Kidney (tissue), 13 donors: ENCODE measurements at regions not wholly inside any gene's neighbourhood (a gene's known extent, or its start where the extent isn't known, plus 50 kb on each side); places are given as distances from the start of the nearest gene placed in this dataset.

Experiments used
- DNase-seq, 5 donors: peaks; one replicate each; pipeline ENCODE4 v3.0.0-alpha.2; 2013 to 2020
- FAIRE-seq: peaks from 2 replicates; lab custom pipeline; 2012; peaks lifted over from hg19 to GRCh38; lab: Jason Lieb, UNC
- H3K27ac ChIP-seq, 2 donors: one replicate each; pipeline ENCODE4 v1.7.0; 2013; ENCODE audit warnings: low read depth in 2 of 2, low read length in 2 of 2, inconsistent platforms in 1 of 2
- H3K27me3 ChIP-seq: one replicate; pipeline ENCODE4 v1.7.1; 2013; ENCODE audit warnings: low read length, inconsistent platforms; ENCODE audit not compliant: control insufficient read depth, insufficient read depth
- H3K36me3 ChIP-seq, 3 donors: one replicate each; pipeline versions ENCODE4 v1.7.0 to v1.7.1; 2013; ENCODE audit warnings: low read length in 3 of 3, control low read depth in 1 of 3, inconsistent platforms in 1 of 3; ENCODE audit not compliant: insufficient read depth in 3 of 3, control insufficient read depth in 2 of 3
- H3K4me1 ChIP-seq, 3 donors: one replicate each; pipeline versions ENCODE4 v1.7.0 to v1.7.1; 2013; ENCODE audit warnings: low read length in 3 of 3, inconsistent platforms in 1 of 3, low read depth in 1 of 3; ENCODE audit not compliant: control insufficient read depth in 2 of 3, insufficient read depth in 2 of 3
- H3K4me3 ChIP-seq, 3 donors: one replicate each; pipeline versions ENCODE4 v1.7.0 to v1.8.1; 2013; ENCODE audit warnings: low read length in 3 of 3, control low read depth in 1 of 3, inconsistent platforms in 1 of 3
- H3K9ac ChIP-seq, 3 donors: one replicate each; pipeline versions ENCODE4 v1.7.0 to v1.7.1; 2013; ENCODE audit warnings: low read length in 3 of 3, control low read depth in 1 of 3, inconsistent platforms in 1 of 3
- H3K9me3 ChIP-seq, 3 donors: one replicate each; pipeline versions ENCODE4 v1.7.0 to v1.7.1; 2013; ENCODE audit warnings: low read length in 3 of 3, control low read depth in 1 of 3, inconsistent platforms in 1 of 3; ENCODE audit not compliant: control insufficient read depth in 2 of 3, insufficient read depth in 1 of 3
- CTCF ChIP-seq: IDR thresholded peaks from 3 replicates; pipeline ENCODE4 v1.5.1; 2012; ENCODE audit warnings: mild to moderate bottlenecking, moderate library complexity, borderline replicate concordance; ENCODE audit not compliant: insufficient read depth; ENCODE audit errors: extremely low read depth
- intact Hi-C: fragments of 100-400 bp; cut with DNase I; formaldehyde crosslinking; loops from one replicate; pipeline ENCODE4 v1.11.1; 2022
- donor health status: control.
- donor health status: control.
- donor health status: control.
- donor health status: control.
- donor health status: control.
- donor health status: DM: yes; HTN: yes; CAD: no.
- donor health status: Normal renal cell carcinoma (clear cell type).

- no peak for TF ChIP-seq CTCF
Observed at GRCh38 chr1:22237433-22238093, 94.7 kb upstream of the WNT4 start.

GRCh38 chr1:22238356-22239224 lies 95.7 kb upstream of the WNT4 start:
- H3K4me3 ChIP-seq = no peak overlapping the region
- no peaks in the 10 kb centered on the region for H3K27me3 ChIP-seq
- no peaks in the 10 kb centered on the region for H3K36me3 ChIP-seq
- no peak for TF ChIP-seq CTCF
- FAIRE-seq = no peak
- H3K27ac ChIP-seq = no peak overlapping the region
- H3K9ac ChIP-seq = no peak overlapping the region
- H3K4me1 ChIP-seq = no peaks in the 10 kb centered on the region
- DNase-seq = no peak
- no peaks in the 10 kb centered on the region for H3K9me3 ChIP-seq
- intact Hi-C loops = no loop called here

More at GRCh38 chr1:22237433-22238093, 94.7 kb upstream of the WNT4 start:
- Histone ChIP-seq H3K4me3 (no peak overlapping the region), H3K36me3 (no peaks in the 10 kb centered on the region), H3K9ac (no peak overlapping the region), H3K4me1 (no peaks in the 10 kb centered on the region), H3K27ac (no peak overlapping the region), H3K27me3 (no peaks in the 10 kb centered on the region), H3K9me3 (no peaks in the 10 kb centered on the region)
- DNase-seq (no peak), FAIRE-seq (no peak)
- intact Hi-C loops = no loop called here

GRCh38 chr1:22239378-22239777 lies 96.5 kb upstream of the WNT4 start:
- H3K4me3 ChIP-seq = no peak overlapping the region
- FAIRE-seq = no peak
- H3K27me3 ChIP-seq = no peaks in the 10 kb centered on the region
- TF ChIP-seq CTCF = no peak
- H3K27ac ChIP-seq = no peak overlapping the region
- H3K9me3 ChIP-seq = no peaks in the 10 kb centered on the region
- DNase-seq = no peak
- H3K36me3 ChIP-seq = no peaks in the 10 kb centered on the region
- H3K9ac ChIP-seq = no peak overlapping the region
- intact Hi-C loops = no loop called here
- no peaks in the 10 kb centered on the region for H3K4me1 ChIP-seq
